GM18951 (cell line): ENCODE measurements at regions not wholly inside any gene's neighbourhood (a gene's known extent, or its start where the extent isn't known, plus 50 kb on each side); places are given as distances from the start of the nearest gene placed in this dataset.

Experiments
- POLR2A ChIP-seq: IDR thresholded peaks from 4 replicates; pipeline ENCODE4 v1.6.1; 2011; ENCODE audit warnings: mild to moderate bottlenecking; ENCODE audit not compliant: insufficient read length, insufficient read depth; ENCODE audit errors: extremely low read depth
- in situ Hi-C: fragments of 300-500 bp; cut with MboI; formaldehyde crosslinking; loops from one replicate; pipeline ENCODE4 v1.12.0; 2022; ENCODE audit warnings: low sequenced_read_pairs, mixed read lengths, inconsistent platforms; ENCODE audit not compliant: unreplicated experiment

GRCh38 chr15:97806766-97807165, 153.7 kb upstream of the ARRDC4 start:
- in situ Hi-C loops: no loop called here
- no peak for TF ChIP-seq POLR2A

- no peak for TF ChIP-seq POLR2A
- in situ Hi-C loops: no loop called here
Observed at GRCh38 chr15:97815835-97816234, 144.7 kb upstream of the ARRDC4 start.

DNA sequence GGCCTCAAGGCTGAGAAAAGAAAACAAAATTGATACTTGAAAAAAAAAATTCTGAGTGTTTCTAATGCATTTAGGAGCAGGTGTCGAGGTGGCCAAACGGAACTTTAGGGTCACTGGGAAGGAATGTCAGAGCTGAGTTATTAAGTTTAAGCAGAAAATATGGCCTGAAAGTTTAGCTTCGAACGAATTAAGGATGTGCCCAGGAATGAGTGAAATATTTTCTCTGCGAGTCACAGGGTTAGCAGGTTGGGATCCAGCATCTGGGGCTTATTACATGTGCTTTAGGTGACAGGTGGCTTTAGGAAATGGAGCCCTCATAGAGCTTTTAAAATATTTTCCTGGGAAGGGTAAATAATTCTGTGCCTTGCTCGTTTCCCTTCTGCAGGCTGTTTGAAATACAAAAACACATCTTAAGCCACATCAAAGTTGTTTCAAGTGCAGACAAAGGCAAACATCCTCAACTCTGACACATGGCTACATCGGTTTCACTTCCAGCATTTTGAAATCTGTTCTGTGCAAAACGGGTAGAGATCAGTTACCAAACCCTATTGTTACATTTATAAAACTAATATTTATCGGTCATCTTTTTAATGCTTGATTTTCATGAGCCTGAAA, 143.1 kb upstream of the ARRDC4 start:
- TF ChIP-seq POLR2A: no peak
- in situ Hi-C loops: no loop called here

DNA sequence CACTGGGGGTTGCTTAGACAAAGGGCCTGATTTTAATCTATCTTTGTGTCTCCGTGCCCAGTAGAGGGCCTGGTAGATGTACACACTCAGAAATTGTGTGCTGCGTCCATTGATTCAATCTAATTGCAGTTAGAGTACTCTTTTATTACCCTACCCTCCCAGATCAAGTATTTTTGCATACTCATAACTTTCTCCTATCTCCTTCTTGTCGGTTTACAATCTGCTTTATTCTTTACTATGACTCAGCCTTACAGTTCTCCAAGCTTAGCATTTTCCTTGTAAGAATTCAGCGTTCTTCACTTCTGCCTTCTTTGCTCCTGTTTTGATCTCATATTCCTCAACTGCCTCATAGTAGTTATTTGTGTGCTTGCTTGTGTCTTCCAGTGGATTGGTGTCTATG, 124.5 kb upstream of the ARRDC4 start:
- TF ChIP-seq POLR2A: no peak
- in situ Hi-C loops: no loop called here

DNA sequence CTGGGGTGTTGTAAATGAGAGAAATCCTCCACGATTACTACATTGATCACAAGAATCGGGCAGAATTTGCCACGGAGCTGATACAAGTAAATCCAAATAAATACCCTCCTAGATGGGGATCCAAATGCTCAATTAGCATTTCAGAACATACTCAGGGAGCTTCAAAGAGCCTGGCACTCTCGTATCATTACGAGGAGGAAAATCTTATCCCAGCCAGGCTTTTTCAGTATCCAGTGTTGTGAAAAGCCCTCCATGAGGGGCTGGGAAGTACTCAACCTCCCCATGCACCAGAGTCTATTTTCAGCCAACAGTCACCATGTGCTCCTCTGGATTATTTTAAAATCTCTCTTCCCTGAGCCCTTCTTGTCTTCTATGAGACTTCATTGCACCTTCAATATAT, 122.6 kb upstream of the ARRDC4 start:
- in situ Hi-C loops: no loop called here
- no peak for TF ChIP-seq POLR2A

DNA sequence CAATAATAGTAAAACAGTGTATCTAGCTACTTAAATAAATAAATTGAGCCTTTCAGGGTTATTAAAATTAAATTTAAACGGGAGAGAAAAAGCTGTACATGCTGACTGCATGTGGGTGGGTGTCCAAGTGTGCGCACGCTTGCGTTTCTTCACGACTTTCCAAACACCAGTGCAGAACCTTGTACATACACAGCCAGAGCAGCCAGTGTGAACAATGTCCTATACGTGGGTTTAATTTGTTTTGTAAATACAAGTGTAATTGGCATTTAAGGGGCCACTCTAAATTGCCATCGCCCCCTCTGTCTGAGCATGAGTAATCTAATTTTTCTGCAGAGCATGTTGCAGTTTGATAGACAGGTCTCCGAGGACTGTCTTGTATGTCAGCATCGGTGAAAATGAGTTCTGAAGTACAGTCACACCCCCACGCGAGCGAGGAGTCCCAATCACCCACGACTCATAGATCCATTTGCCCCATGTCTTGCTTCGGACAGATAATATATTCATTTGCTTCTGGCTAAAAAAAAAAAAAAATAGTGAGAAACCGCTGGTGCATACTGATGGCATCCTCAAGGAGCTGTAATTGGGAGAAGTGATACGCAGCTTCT, 121.8 kb upstream of the ARRDC4 start:
- no peak for TF ChIP-seq POLR2A
- in situ Hi-C loops: no loop called here

DNA sequence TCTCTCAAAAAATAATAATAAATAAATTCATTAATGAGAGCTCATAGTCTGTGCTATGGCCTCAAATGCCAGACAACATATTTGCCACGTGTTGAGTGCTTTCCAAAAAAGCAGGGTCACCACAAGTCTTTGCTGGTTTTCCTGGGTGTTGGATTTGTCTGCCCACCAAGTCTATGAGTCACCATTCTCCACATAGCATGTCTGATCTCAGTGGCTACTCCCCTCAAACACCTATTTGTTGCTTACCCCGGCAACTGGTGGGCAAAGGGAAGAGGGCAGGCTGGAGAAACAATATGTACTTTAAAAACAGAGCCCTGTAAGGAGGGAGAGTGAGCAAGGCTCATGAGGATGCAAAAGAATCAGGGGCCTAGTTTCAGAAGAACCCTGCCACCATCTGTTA, 120.0 kb upstream of the ARRDC4 start:
- TF ChIP-seq POLR2A: no peak
- in situ Hi-C loops: no loop called here

GRCh38 chr15:97841558-97841957, 118.9 kb upstream of the ARRDC4 start:
- TF ChIP-seq POLR2A: no peak
- in situ Hi-C loops: no loop called here

- TF ChIP-seq POLR2A: no peak
- in situ Hi-C loops: no loop called here
Observed at GRCh38 chr15:97849183-97849582, 111.3 kb upstream of the ARRDC4 start.

DNA sequence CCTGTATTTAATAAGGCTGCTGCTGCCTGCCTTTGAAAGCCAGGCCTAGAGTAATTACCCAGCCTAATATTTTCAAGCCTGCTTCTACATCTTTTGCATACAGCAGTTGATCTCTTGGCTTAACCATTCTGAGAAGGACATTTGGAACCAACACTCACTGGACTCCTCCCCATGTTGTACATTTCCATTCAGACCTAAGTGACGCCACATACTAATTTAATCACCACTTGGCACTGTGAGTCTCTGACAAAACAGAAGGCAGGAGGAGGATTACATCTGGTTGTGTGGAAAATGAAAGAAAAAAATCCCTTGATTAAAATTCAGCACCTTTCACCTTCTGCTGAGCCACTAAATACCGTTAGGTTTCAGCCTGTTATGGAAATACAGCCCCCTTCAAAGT, 102.2 kb upstream of the ARRDC4 start:
- in situ Hi-C loops: no loop called here
- no peak for TF ChIP-seq POLR2A

- no peak for TF ChIP-seq POLR2A
- in situ Hi-C loops: no loop called here
Observed at GRCh38 chr15:97861529-97862260, 98.8 kb upstream of the ARRDC4 start.

DNA sequence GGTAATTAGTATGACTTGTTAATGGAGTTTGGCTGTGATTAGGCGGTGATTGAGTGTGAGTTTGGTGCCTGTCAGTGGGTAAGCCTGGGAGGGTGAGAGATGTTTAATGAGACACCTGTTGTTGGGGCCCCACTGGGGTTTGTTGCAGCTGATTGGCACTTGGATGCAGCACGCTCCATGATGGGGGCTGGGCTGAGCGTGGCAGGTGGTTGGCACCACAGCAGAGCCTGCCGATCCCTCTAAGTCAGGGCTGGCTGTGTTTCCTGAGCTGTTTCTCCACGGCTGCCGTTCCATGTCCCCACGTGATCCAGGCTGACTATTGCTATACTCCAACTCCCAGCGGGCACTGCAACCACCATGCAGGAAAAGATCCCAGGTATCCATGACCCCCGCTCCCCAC, 93.5 kb upstream of the ARRDC4 start:
- in situ Hi-C loops: no loop called here
- TF ChIP-seq POLR2A: no peak

- TF ChIP-seq POLR2A: no peak
- in situ Hi-C loops: no loop called here
Observed at GRCh38 chr15:97867870-97868269, 92.6 kb upstream of the ARRDC4 start.

- in situ Hi-C loops: no loop called here
- no peak for TF ChIP-seq POLR2A
Observed at GRCh38 chr15:97868981-97869380, 91.5 kb upstream of the ARRDC4 start.

DNA sequence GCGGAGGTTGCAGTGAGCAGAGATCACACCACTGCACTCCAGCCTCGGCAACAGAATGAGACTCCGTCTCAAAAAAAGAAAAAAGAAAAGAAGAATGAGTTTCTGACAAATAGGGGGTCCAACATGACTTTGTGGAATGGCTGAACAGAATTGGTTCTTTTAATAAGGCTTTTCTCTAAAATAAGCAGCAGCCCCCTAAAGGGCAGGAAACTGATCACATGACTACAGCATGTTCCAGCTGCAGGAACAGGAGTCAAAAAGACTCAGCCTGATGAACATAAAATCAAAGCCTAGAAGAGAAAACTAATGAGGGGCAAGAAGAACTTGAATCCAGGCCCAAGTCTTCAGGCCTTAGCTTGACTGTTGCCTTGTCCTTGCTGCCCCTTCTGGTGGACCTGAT, 89.7 kb upstream of the ARRDC4 start:
- in situ Hi-C loops: no loop called here
- no peak for TF ChIP-seq POLR2A

- no peak for TF ChIP-seq POLR2A
- in situ Hi-C loops: no loop called here
Observed at GRCh38 chr15:97874139-97874538, 86.4 kb upstream of the ARRDC4 start.
